GM18499 (cell line): ENCODE measurements at regions not wholly inside any gene's neighbourhood (a gene's known extent, or its start where the extent isn't known, plus 50 kb on each side); places are given as distances from the start of the nearest gene placed in this dataset.
A peak's percentile ranks its signal among the peaks of the same experiment; 100 is the strongest.
"Not testable (repeated sequence)": the region's sequence is repeated elsewhere in the genome, so short reads cannot be mapped to it uniquely, and the experiment has no call there.

Experiments used
- ATAC-seq: cut with Tn5 transposase; IDR thresholded peaks from one replicate; pipeline ENCODE4 v1.9.1; 2021; ENCODE audit warnings: moderate number of reproducible peaks; ENCODE audit not compliant: insufficient read depth, unreplicated experiment

GRCh38 chr1:79252598-79252997 is 246.1 kb upstream of the ADGRL4 start:
- ATAC-seq: no peak

GRCh38 chr1:79239840-79240239 is 233.3 kb upstream of the ADGRL4 start:
- no peak for ATAC-seq

GRCh38 chr1:79235301-79236002 is 228.9 kb upstream of the ADGRL4 start:
- ATAC-seq: no peak

GRCh38 chr1:79232818-79233217 is 226.3 kb upstream of the ADGRL4 start:
- ATAC-seq: no peak

GRCh38 chr1:79230751-79231150 is 224.2 kb upstream of the ADGRL4 start:
- not testable (repeated sequence) for ATAC-seq

- ATAC-seq: no peak
These were observed 220.4 kb upstream of the ADGRL4 start for GRCh38 chr1:79226963-79227362.

- no peak for ATAC-seq
These were observed 218.0 kb upstream of the ADGRL4 start for GRCh38 chr1:79224537-79224936.

- ATAC-seq: no peak
These were observed 214.0 kb upstream of the ADGRL4 start for GRCh38 chr1:79220509-79220908.

- ATAC-seq: no peak
These were observed 208.8 kb upstream of the ADGRL4 start for GRCh38 chr1:79215311-79215710.

- no peak for ATAC-seq
These were observed 201.3 kb upstream of the ADGRL4 start for GRCh38 chr1:79207786-79208185.

GRCh38 chr1:79207331-79207730 is 200.8 kb upstream of the ADGRL4 start:
- no peak for ATAC-seq

- no peak for ATAC-seq
These were observed 198.4 kb upstream of the ADGRL4 start for GRCh38 chr1:79204779-79205479.

- ATAC-seq: no peak
These were observed 192.3 kb upstream of the ADGRL4 start for GRCh38 chr1:79198832-79199231.

GRCh38 chr1:79197421-79197820 is 190.9 kb upstream of the ADGRL4 start:
- ATAC-seq: no peak

- ATAC-seq: no peak
These were observed 189.7 kb upstream of the ADGRL4 start for GRCh38 chr1:79196211-79196610.

- ATAC-seq: peak; percentile 37
These were observed 186.9 kb upstream of the ADGRL4 start for GRCh38 chr1:79193211-79194079.

- ATAC-seq: peak; percentile 37
These were observed 183.5 kb upstream of the ADGRL4 start for GRCh38 chr1:79190074-79190473.

- ATAC-seq: no peak
These were observed 181.8 kb upstream of the ADGRL4 start for GRCh38 chr1:79188337-79188736.

GRCh38 chr1:79186260-79186659 is 179.7 kb upstream of the ADGRL4 start:
- ATAC-seq: no peak

GRCh38 chr1:79177844-79178243 is 171.3 kb upstream of the ADGRL4 start:
- no peak for ATAC-seq

- no peak for ATAC-seq
These were observed 154.5 kb upstream of the ADGRL4 start for GRCh38 chr1:79161077-79161476.
